Tibial nerve (tissue), 4 donors: ENCODE measurements at regions not wholly inside any gene's neighbourhood (a gene's known extent, or its start where the extent isn't known, plus 50 kb on each side); places are given as distances from the start of the nearest gene placed in this dataset.
A peak's percentile ranks its signal among the peaks of the same experiment; 100 is the strongest.

Experiments
- DNase-seq, 2 donors: peaks; one replicate each; pipeline ENCODE4 v3.0.0-alpha.2; 2019; ENCODE audit warnings: low spot score in 2 of 2
- H3K27ac ChIP-seq, 4 donors: fragments of 200-600 bp; sonication (generic) in 3 of 4; one replicate each; pipeline ENCODE4 v1.5.1; 2017 to 2019; ENCODE audit warnings: mild to moderate bottlenecking in 1 of 4
- H3K27me3 ChIP-seq, 2 donors: fragments of 200-600 bp; sonication (generic) in 1 of 2; one replicate each; pipeline versions ENCODE4 v1.5.1 to v1.6.0; 2017 to 2019
- H3K36me3 ChIP-seq, 3 donors: fragments of 200-600 bp; sonication (generic); one replicate each; pipeline ENCODE4 v1.5.1; 2018 to 2019
- H3K4me1 ChIP-seq, 4 donors: fragments of 200-600 bp; sonication (generic) in 3 of 4; one replicate each; pipeline ENCODE4 v1.5.1; 2017 to 2019
- H3K4me3 ChIP-seq, 4 donors: fragments of 200-600 bp; sonication (generic) in 3 of 4; one replicate each; pipeline ENCODE4 v1.5.1; 2017 to 2019; ENCODE audit warnings: mild to moderate bottlenecking in 1 of 4, moderate library complexity in 1 of 4
- H3K9me3 ChIP-seq, 4 donors: fragments of 200-600 bp; sonication (generic) in 3 of 4; one replicate each; pipeline ENCODE4 v1.5.1; 2017 to 2019
- EP300 ChIP-seq, 2 donors: sonication (generic); formaldehyde crosslinking; IDR thresholded peaks; one replicate each; pipeline ENCODE4 v1.6.1; 2017; ENCODE audit warnings: antibody characterized with exemption in 2 of 2, mild to moderate bottlenecking in 1 of 2
- POLR2A ChIP-seq, 2 donors: fragments of 450-650 bp; IDR thresholded peaks; one replicate each; pipeline ENCODE4 v1.6.1; 2017; ENCODE audit warnings: antibody characterized with exemption in 2 of 2, mild to moderate bottlenecking in 2 of 2, moderate library complexity in 2 of 2
- WGBS, 2 donors: methylation state at CpG; one replicate each; pipeline ENCODE4 v1.1.5; 2018; 5-methylcytosine and 5-hydroxymethylcytosine counted together
- TF ChIP-seq, protein P1 (sequence below), 5 experiments: fragments of 200-600 bp in 3 of 5; fragments of 450-650 bp in 2 of 5; sonication (generic) in 3 of 5; IDR thresholded peaks; one replicate each; pipeline ENCODE4 v1.5.1; 2016 to 2019; ENCODE audit warnings: antibody characterized with exemption in 5 of 5, mild to moderate bottlenecking in 3 of 5, moderate library complexity in 2 of 5

- 58 to 67% methylated on average over 21 of the region's 21 CpGs for WGBS, 2 donors
- Histone ChIP-seq H3K9me3 (no peaks in the 10 kb centered on the region), H3K4me3 (no peak overlapping the region), H3K4me1 (peaks cover 0 to 56% (median 45%) of the 10 kb centered on the region in 4 donors), H3K27me3 (no peaks in the 10 kb centered on the region), H3K36me3 (no peaks in the 10 kb centered on the region), H3K27ac (peak overlapping the region; percentile 91 to 97 (median 94))
- no peak for DNase-seq
- TF ChIP-seq EP300 (IDR thresholded peaks at IDR 0.05) (peak in 1 of 2 donors; percentile 47), POLR2A (IDR thresholded peaks at IDR 0.05) (no peak)
- TF ChIP-seq, protein P1, sequence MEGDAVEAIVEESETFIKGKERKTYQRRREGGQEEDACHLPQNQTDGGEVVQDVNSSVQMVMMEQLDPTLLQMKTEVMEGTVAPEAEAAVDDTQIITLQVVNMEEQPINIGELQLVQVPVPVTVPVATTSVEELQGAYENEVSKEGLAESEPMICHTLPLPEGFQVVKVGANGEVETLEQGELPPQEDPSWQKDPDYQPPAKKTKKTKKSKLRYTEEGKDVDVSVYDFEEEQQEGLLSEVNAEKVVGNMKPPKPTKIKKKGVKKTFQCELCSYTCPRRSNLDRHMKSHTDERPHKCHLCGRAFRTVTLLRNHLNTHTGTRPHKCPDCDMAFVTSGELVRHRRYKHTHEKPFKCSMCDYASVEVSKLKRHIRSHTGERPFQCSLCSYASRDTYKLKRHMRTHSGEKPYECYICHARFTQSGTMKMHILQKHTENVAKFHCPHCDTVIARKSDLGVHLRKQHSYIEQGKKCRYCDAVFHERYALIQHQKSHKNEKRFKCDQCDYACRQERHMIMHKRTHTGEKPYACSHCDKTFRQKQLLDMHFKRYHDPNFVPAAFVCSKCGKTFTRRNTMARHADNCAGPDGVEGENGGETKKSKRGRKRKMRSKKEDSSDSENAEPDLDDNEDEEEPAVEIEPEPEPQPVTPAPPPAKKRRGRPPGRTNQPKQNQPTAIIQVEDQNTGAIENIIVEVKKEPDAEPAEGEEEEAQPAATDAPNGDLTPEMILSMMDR (IDR thresholded peaks at IDR 0.05): no peak
These were observed 109.1 kb upstream of the OTOS start for GRCh38 chr2:240249423-240250149.

- TF ChIP-seq, protein P1 (IDR thresholded peaks at IDR 0.05): no peak
- TF ChIP-seq POLR2A (IDR thresholded peaks at IDR 0.05) (no peak), EP300 (IDR thresholded peaks at IDR 0.05) (no peak)
- H3K4me1 ChIP-seq: peaks cover 0 to 56% (median 45%) of the 10 kb centered on the region in 4 donors
- no peaks in the 10 kb centered on the region for H3K9me3 ChIP-seq
- no peaks in the 10 kb centered on the region for H3K27me3 ChIP-seq
- H3K36me3 ChIP-seq: no peaks in the 10 kb centered on the region
- H3K27ac ChIP-seq: peak overlapping the region; percentile 91 to 97 (median 94)
- H3K4me3 ChIP-seq: peak overlapping the region in 1 of 4 donors; percentile 23
- WGBS, 2 donors: 59 to 60% methylated on average over 13 to 14 of the region's 14 CpGs
- no peak for DNase-seq
These were observed 109.9 kb upstream of the OTOS start for GRCh38 chr2:240250150-240250984.

GRCh38 chr2:240250985-240251847, 110.8 kb upstream of the OTOS start:
- Histone ChIP-seq H3K27ac (peak overlapping the region; percentile 91 to 97 (median 94)), H3K9me3 (no peaks in the 10 kb centered on the region), H3K4me3 (peak overlapping the region in 1 of 4 donors; percentile 23), H3K4me1 (peaks cover 0 to 56% (median 45%) of the 10 kb centered on the region in 4 donors), H3K27me3 (no peaks in the 10 kb centered on the region), H3K36me3 (no peaks in the 10 kb centered on the region)
- WGBS, 2 donors: 9 to 14% methylated on average over 8 to 20 of the region's 32 CpGs
- peak; percentile 89 to 90 for DNase-seq
- peak; percentile 95 to 98 for TF ChIP-seq EP300 (IDR thresholded peaks at IDR 0.05)
- TF ChIP-seq, protein P1 (IDR thresholded peaks at IDR 0.05): peak in 1 of 5 experiments; percentile 23
- no peak for TF ChIP-seq POLR2A (IDR thresholded peaks at IDR 0.05)

DNA sequence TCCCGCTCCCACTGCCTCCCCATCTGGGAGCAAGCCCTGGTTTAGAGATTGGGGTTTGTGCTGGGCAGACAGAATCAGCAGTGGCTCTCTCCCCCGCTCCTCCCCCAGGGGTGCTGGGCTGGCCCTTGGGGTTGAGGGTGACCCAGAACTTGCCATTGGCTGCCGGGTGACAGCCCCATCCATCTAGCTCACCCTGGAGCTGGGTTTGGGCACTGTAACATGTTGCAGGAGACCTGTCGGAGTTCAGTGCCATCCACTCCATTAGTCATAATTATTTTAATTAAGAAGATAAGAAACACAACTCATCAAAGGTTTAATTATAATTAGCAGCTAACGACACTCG, 111.4 kb upstream of the OTOS start:
- no peak for DNase-seq
- TF ChIP-seq EP300 (IDR thresholded peaks at IDR 0.05): no peak
- TF ChIP-seq, protein P1 (IDR thresholded peaks at IDR 0.05): no peak
- TF ChIP-seq POLR2A (IDR thresholded peaks at IDR 0.05): no peak
- Histone ChIP-seq H3K36me3 (no peaks in the 10 kb centered on the region), H3K27me3 (no peaks in the 10 kb centered on the region), H3K4me3 (no peak overlapping the region), H3K27ac (peak overlapping the region; percentile 91 to 97 (median 94)), H3K9me3 (no peaks in the 10 kb centered on the region), H3K4me1 (peaks cover 0 to 56% (median 45%) of the 10 kb centered on the region in 4 donors)
- 49 to 53% methylated on average over 6 of the region's 6 CpGs for WGBS, 2 donors
